Breast epithelium (tissue), 4 donors: ENCODE measurements at regions not wholly inside any gene's neighbourhood (a gene's known extent, or its start where the extent isn't known, plus 50 kb on each side); places are given as distances from the start of the nearest gene placed in this dataset.
"Not testable (repeated sequence)": the region's sequence is repeated elsewhere in the genome, so short reads cannot be mapped to it uniquely, and the experiment has no call there.

Source experiments
- DNase-seq, 2 donors: peaks; one replicate each; pipeline ENCODE4 v3.0.0-alpha.2; 2019; ENCODE audit warnings: low spot score in 2 of 2
- H3K27ac ChIP-seq, 2 donors: fragments of 200-600 bp; sonication (generic) in 1 of 2; one replicate each; pipeline ENCODE4 v1.5.1; 2016 to 2019; ENCODE audit warnings: mild to moderate bottlenecking in 1 of 2
- H3K27me3 ChIP-seq, 2 donors: fragments of 200-600 bp; sonication (generic) in 1 of 2; one replicate each; pipeline versions ENCODE4 v1.5.1 to v1.6.0; 2017 to 2019; ENCODE audit warnings: control low read depth in 1 of 2, mild to moderate bottlenecking in 1 of 2
- H3K36me3 ChIP-seq: fragments of 200-600 bp; one replicate; pipeline ENCODE4 v1.5.1; 2019
- H3K4me1 ChIP-seq, 2 donors: fragments of 200-600 bp; sonication (generic); one replicate each; pipeline ENCODE4 v1.5.1; 2016 to 2019; ENCODE audit warnings: control low read depth in 1 of 2
- H3K4me3 ChIP-seq, 3 donors: fragments of 200-600 bp; sonication (generic); 1 replicate in 2 of 3; 2 replicates in 1 of 3; pipeline ENCODE4 v1.5.1; 2016 to 2019; ENCODE audit warnings: mild to moderate bottlenecking in 3 of 3, moderate library complexity in 2 of 3
- H3K9me3 ChIP-seq, 2 donors: fragments of 200-600 bp; sonication (generic) in 1 of 2; one replicate each; pipeline ENCODE4 v1.5.1; 2016 to 2019; ENCODE audit warnings: control low read depth in 1 of 2
- POLR2A ChIP-seq: fragments of 450-650 bp; IDR thresholded peaks from one replicate; pipeline ENCODE4 v1.6.1; 2016; ENCODE audit warnings: antibody characterized with exemption, mild to moderate bottlenecking, moderate library complexity
- POLR2AphosphoS5 ChIP-seq, 3 donors: sonication (generic); formaldehyde crosslinking; IDR thresholded peaks; one replicate each; pipeline ENCODE4 v1.6.1; 2017; ENCODE audit warnings: antibody characterized with exemption in 3 of 3
- intact Hi-C: fragments of 100-400 bp; cut with DNase I; formaldehyde crosslinking; loops from one replicate; pipeline ENCODE4 v1.15.1; 2023; ENCODE audit warnings: low total_unique reads
- TF ChIP-seq, protein P1 (sequence below), 3 donors: fragments of 450-650 bp; IDR thresholded peaks; one replicate each; pipeline ENCODE4 v1.5.1; 2016 to 2017; ENCODE audit warnings: antibody characterized with exemption in 3 of 3, mild to moderate bottlenecking in 3 of 3, moderate library complexity in 3 of 3

DNA sequence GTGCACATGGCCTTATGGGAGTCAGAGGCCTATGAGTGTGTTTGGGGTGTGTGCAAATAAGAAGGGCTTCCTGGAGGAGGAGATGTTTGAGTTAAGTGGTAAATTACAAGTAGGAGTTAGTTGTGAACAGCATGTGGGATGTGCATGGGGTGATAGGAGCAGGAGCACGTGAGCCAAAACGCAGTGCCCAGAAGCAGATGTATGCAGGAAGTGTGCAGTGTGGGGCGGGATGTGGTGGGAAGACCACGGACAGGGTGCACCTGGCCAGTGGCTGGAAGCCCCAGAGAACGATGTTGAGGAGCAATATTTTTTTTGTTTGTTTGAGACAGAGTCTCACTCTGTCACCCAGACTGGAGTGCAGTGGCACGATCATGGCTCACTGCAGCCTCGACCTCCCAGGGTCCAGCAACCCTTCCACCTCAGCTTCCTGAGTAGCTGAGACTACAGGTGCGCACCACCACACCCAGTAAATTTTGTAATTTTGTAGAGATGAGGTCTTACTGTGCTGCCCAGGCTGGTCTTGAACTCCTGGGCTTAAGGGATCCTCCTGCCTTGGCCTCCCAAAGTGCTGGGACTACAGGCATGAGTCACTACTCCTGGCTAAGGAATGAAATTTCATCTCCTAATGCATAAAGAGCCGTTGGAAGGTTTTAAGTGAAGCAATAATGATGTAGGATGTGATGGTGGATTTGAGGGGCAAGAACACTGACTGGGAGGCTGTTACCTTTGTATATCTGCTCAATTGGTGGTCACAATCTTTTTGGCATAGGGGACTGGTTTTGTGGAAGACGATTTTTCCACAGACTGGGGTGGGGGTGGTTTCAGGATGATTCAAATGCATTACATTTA, 78.4 kb downstream of the LYZL2 start:
- Histone ChIP-seq H3K27ac (no peak overlapping the region), H3K27me3 (no peaks in the 10 kb centered on the region)
- intact Hi-C loops = no loop called here

DNA sequence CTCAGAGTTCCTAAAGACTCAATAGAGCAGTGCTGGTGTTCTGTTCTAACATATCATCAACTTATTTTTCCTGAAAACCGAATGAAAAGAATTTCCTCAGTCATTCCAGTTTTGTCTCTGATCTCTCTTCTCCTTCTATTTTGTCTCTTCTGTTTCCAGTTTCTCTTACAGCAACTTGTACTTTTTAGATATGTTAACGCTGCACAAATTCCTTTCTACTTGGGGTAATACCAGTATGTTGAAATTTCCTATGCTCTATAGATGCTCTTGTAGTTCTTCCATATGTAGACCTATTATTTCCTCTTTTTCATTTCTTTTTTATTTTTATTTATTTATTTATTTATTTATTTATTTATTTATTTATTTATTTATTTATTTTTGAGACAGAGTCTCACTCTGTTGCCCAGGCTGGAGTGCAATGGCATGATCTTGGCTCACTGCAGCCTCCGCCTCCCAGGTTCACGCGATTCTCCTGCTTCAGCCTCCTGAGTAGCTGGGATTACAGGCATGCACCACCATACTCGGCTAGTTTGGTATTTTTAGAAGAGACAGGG, 80.3 kb downstream of the LYZL2 start:
- H3K27ac ChIP-seq, H3K36me3 ChIP-seq, intact Hi-C loops, H3K9me3 ChIP-seq, H3K4me1 ChIP-seq, H3K4me3 ChIP-seq, DNase-seq, H3K27me3 ChIP-seq: not testable (repeated sequence)

More for the DNA sequence above, 78.4 kb downstream of the LYZL2 start:
- TF ChIP-seq POLR2A = no peak
- TF ChIP-seq POLR2AphosphoS5 (IDR thresholded peaks at IDR 0.05) = no peak
- TF ChIP-seq, protein P1, sequence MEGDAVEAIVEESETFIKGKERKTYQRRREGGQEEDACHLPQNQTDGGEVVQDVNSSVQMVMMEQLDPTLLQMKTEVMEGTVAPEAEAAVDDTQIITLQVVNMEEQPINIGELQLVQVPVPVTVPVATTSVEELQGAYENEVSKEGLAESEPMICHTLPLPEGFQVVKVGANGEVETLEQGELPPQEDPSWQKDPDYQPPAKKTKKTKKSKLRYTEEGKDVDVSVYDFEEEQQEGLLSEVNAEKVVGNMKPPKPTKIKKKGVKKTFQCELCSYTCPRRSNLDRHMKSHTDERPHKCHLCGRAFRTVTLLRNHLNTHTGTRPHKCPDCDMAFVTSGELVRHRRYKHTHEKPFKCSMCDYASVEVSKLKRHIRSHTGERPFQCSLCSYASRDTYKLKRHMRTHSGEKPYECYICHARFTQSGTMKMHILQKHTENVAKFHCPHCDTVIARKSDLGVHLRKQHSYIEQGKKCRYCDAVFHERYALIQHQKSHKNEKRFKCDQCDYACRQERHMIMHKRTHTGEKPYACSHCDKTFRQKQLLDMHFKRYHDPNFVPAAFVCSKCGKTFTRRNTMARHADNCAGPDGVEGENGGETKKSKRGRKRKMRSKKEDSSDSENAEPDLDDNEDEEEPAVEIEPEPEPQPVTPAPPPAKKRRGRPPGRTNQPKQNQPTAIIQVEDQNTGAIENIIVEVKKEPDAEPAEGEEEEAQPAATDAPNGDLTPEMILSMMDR (IDR thresholded peaks at IDR 0.05) = no peak
- Histone ChIP-seq H3K4me1 (no peaks in the 10 kb centered on the region), H3K36me3 (no peaks in the 10 kb centered on the region), H3K9me3 (no peaks in the 10 kb centered on the region), H3K4me3 (no peak overlapping the region)
- DNase-seq = no peak

DNA sequence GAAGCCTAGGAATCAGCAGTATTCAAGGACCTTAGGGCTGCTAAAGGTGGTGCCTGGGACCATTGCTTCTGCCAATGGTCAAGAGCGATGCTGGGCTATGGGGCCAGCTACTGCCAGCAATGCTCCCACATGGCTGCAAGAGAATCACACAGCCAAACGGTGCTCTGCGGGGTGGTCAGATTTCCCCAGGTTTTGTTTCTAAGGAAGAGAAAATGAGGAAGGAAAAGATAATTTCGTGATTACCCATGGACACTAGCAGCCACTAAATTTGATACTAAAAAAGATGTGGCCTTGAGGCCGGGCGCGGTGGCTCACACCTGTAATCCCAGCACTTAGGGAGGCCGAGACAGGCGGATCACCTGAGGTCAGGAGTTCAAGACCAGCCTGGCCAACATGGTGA, 83.0 kb downstream of the LYZL2 start:
- Histone ChIP-seq H3K27me3 (no peaks in the 10 kb centered on the region), H3K36me3 (no peaks in the 10 kb centered on the region), H3K9me3 (no peaks in the 10 kb centered on the region), H3K4me3 (no peak overlapping the region), H3K27ac (no peak overlapping the region), H3K4me1 (no peaks in the 10 kb centered on the region)
- TF ChIP-seq POLR2AphosphoS5 (IDR thresholded peaks at IDR 0.05) (no peak), POLR2A (no peak)
- TF ChIP-seq, protein P1 (IDR thresholded peaks at IDR 0.05) = no peak
- DNase-seq = no peak
- intact Hi-C loops = no loop called here

DNA sequence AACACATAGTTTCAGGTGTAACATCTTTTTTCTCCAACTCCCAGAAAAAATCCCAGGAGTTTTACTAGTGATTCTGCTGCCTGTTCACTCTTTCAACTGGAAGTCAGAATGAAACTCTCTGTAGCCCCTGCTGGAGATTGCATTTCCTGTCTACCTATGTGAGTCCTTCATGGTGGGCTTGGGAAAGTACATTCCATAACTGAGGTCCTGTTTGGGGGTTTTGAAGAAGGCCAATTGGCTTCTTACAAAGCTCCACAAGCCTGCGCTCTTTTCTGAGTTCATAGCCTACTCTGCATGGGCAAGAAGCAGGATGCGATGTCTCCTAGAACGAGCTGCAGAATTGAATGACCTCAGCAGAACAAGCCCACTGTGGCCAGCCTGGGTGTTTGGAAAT, 86.7 kb downstream of the LYZL2 start:
- Histone ChIP-seq H3K36me3 (no peaks in the 10 kb centered on the region), H3K9me3 (no peaks in the 10 kb centered on the region), H3K27me3 (no peaks in the 10 kb centered on the region), H3K4me3 (no peak overlapping the region), H3K4me1 (no peaks in the 10 kb centered on the region), H3K27ac (peak overlapping the region in 1 of 2 donors; percentile 66)
- intact Hi-C loops = no loop called here
- no peak for DNase-seq
- TF ChIP-seq, protein P1 (IDR thresholded peaks at IDR 0.05) = no peak
- TF ChIP-seq POLR2A (no peak), POLR2AphosphoS5 (IDR thresholded peaks at IDR 0.05) (no peak)

DNA sequence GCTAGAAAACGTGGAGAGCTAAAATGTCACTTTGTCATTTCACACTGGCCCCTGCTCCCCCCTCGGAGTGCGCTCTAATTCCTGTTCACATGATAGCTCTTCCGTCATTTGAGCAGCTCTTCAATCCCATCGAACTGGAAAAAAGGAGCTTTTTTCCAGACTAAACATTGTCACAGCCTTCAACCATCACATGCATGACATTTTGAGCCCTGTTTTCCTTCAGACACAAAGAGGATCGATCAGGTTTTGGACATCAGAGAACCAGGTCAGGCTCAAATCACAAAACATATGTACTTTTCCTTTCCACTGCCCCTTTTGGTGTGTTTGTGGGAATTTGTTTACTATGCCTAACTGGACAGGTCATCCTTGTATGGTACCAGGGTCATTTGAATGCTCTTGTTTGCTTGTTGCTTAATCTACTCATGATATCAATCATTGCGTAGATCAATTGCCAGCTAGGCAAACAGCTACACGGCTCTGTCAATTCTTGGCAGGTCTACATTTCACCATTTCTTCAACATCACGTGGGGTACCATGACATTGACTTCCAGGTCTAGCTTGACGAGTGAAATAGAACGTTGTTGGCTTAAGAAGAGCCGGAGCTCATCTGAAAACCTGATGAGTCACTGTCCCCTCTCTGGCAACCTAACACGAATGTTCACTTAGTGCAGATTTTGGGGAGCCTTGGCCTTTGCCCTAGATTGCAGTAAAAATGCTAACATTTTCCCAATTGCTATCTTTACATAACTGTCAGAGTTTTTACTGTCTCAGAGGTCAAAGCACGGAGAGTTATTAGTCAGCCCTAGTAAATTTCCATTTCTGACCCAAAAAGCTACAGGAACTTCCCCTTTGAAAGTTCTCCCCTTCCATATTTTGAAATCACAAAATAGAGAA, 87.3 kb downstream of the LYZL2 start:
- intact Hi-C loops = no loop called here

More for the DNA sequence above, 87.3 kb downstream of the LYZL2 start:
- DNase-seq = no peak
- Histone ChIP-seq H3K4me3 (no peak overlapping the region), H3K27ac (peak overlapping the region in 1 of 2 donors; percentile 66), H3K4me1 (no peaks in the 10 kb centered on the region), H3K27me3 (no peaks in the 10 kb centered on the region), H3K9me3 (no peaks in the 10 kb centered on the region), H3K36me3 (no peaks in the 10 kb centered on the region)
- TF ChIP-seq, protein P1 (IDR thresholded peaks at IDR 0.05) = no peak
- no peak for TF ChIP-seq POLR2A
- no peak for TF ChIP-seq POLR2AphosphoS5 (IDR thresholded peaks at IDR 0.05)
